Spinal cord (tissue), 9 donors: ENCODE measurements at regions not wholly inside any gene's neighbourhood (a gene's known extent, or its start where the extent isn't known, plus 50 kb on each side); places are given as distances from the start of the nearest gene placed in this dataset.

ENCODE experiments used
- DNase-seq, 6 donors: peaks; one replicate each; pipeline versions ENCODE4 v3.0.0 to v3.0.0-alpha.2; 2013 to 2015; ENCODE audit warnings: low spot score in 6 of 6, low read depth in 4 of 6
- H3K27ac ChIP-seq: one replicate; pipeline ENCODE4 v1.5.1; 2013; ENCODE audit warnings: low read depth, low read length, control low read depth
- H3K27me3 ChIP-seq: one replicate; pipeline ENCODE4 v1.6.1; 2013; ENCODE audit warnings: low read length; ENCODE audit not compliant: control insufficient read depth, insufficient read depth
- H3K36me3 ChIP-seq: one replicate; pipeline ENCODE4 v1.6.1; 2013; ENCODE audit warnings: low read length; ENCODE audit not compliant: control insufficient read depth, insufficient read depth
- H3K4me1 ChIP-seq: one replicate; pipeline ENCODE4 v1.6.1; 2013; ENCODE audit warnings: low read length; ENCODE audit not compliant: control insufficient read depth, insufficient read depth
- H3K4me3 ChIP-seq: one replicate; pipeline ENCODE4 v1.5.1; 2013; ENCODE audit warnings: low read depth, low read length, control low read depth
- H3K9me3 ChIP-seq: one replicate; pipeline ENCODE4 v1.6.1; 2013; ENCODE audit warnings: low read length; ENCODE audit not compliant: control insufficient read depth, insufficient read depth
- WGBS: methylation state at CpG from one replicate; pipeline ENCODE4 v1.1.5; 2013; ENCODE audit warnings: missing lambda C conversion rate; ENCODE audit not compliant: insufficient coverage; 5-methylcytosine and 5-hydroxymethylcytosine counted together
- donor health status: healthy.

- Histone ChIP-seq H3K27ac (no peak overlapping the region), H3K36me3 (no peaks in the 10 kb centered on the region), H3K9me3 (no peaks in the 10 kb centered on the region), H3K4me3 (no peak overlapping the region), H3K4me1 (no peaks in the 10 kb centered on the region), H3K27me3 (no peaks in the 10 kb centered on the region)
- 60% methylated on average over 1 of the region's 1 CpG for WGBS
- DNase-seq, result no peak
These were observed 1237.5 kb downstream of the MRPL39 start for GRCh38 chr21:24369746-24370145.

GRCh38 chr21:24369278-24369677, 1238.0 kb downstream of the MRPL39 start:
- no CpG with 5 or more reads among the region's 2 CpGs for WGBS
- Histone ChIP-seq H3K36me3 (no peaks in the 10 kb centered on the region), H3K4me1 (no peaks in the 10 kb centered on the region), H3K9me3 (no peaks in the 10 kb centered on the region), H3K4me3 (no peak overlapping the region), H3K27ac (no peak overlapping the region), H3K27me3 (no peaks in the 10 kb centered on the region)
- DNase-seq, result no peak

DNA sequence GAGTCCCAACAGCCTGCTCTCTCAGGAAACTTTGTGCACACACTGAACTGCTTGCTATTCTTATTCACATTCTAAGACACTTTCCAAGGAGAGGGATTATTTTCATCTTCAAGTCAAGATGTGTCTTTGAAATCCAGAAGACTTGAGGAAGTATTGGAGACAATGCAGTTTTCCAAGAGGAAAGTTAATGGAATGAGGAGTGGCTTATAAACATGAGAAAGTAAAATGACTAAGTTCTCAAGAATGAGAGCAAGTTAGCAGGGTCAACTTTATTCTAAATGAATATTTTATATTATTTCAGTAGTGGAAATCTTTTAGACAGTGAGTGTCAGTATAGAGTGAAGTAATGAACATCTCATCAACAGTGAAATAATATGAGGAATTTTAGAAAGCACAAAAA, 1239.3 kb downstream of the MRPL39 start:
- H3K27ac ChIP-seq, result no peak overlapping the region
- H3K9me3 ChIP-seq, result no peaks in the 10 kb centered on the region
- H3K4me1 ChIP-seq, result no peaks in the 10 kb centered on the region
- H3K4me3 ChIP-seq, result no peak overlapping the region
- H3K36me3 ChIP-seq, result no peaks in the 10 kb centered on the region
- no peaks in the 10 kb centered on the region for H3K27me3 ChIP-seq
- DNase-seq, result no peak

DNA sequence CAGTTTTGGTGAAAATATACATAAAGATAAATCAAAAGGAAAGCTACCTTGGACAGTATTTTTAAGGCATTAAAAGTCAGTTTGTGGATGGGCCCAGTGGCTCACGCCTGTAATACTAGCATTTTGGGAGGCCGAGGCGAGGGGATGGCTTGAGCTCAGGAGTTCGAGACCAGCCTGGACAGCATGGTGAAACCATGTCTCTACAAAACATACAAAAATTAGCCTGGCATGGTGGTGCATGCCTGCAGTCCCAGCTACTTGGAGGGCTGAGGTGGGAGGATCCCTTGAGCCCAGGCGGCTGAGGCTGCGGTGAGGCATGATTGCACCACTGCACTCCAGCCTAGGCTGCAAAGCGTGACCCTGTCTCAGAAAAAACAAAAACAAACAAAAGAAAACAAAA, 1253.8 kb downstream of the MRPL39 start:
- Histone ChIP-seq H3K4me1 (no peaks in the 10 kb centered on the region), H3K9me3 (no peaks in the 10 kb centered on the region), H3K36me3 (no peaks in the 10 kb centered on the region), H3K27me3 (no peaks in the 10 kb centered on the region), H3K4me3 (no peak overlapping the region), H3K27ac (no peak overlapping the region)
- 100% methylated on average over 2 of the region's 7 CpGs for WGBS
- no peak for DNase-seq

- Histone ChIP-seq H3K27me3 (no peaks in the 10 kb centered on the region), H3K36me3 (no peaks in the 10 kb centered on the region), H3K4me1 (no peaks in the 10 kb centered on the region), H3K9me3 (no peaks in the 10 kb centered on the region), H3K27ac (no peak overlapping the region), H3K4me3 (no peak overlapping the region)
- DNase-seq, result no peak
- 71% methylated on average over 1 of the region's 2 CpGs for WGBS
These were observed 1267.9 kb downstream of the MRPL39 start for GRCh38 chr21:24339406-24339805.

- WGBS, result no CpG with 5 or more reads among the region's 6 CpGs
- H3K27me3 ChIP-seq, result no peaks in the 10 kb centered on the region
- H3K27ac ChIP-seq, result no peak overlapping the region
- H3K4me3 ChIP-seq, result no peak overlapping the region
- DNase-seq, result no peak
- H3K9me3 ChIP-seq, result no peaks in the 10 kb centered on the region
- no peaks in the 10 kb centered on the region for H3K36me3 ChIP-seq
- H3K4me1 ChIP-seq, result no peaks in the 10 kb centered on the region
These were observed 1270.8 kb downstream of the MRPL39 start for GRCh38 chr21:24336491-24336890.

DNA sequence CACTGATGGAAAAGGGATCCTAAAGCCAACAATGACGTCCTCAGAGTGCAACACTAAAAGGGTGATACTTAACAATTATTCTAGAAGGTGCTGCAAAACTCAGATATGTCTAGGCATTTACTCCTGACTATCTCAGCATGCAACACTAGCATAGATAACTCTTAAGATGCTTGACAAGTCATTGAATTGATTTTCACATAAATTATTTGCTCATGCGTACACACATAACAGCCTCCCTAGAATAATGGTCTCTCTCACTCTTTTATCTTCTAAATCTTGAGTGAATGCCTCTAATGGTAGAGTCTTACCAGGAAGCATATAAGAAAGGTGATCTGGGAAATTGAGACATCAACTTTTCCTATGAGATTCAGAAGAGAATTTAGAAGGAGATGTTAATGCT, 1283.7 kb downstream of the MRPL39 start:
- no peak for DNase-seq
- H3K27me3 ChIP-seq, result no peaks in the 10 kb centered on the region
- H3K9me3 ChIP-seq, result no peaks in the 10 kb centered on the region
- no peak overlapping the region for H3K27ac ChIP-seq
- no peaks in the 10 kb centered on the region for H3K4me1 ChIP-seq
- no peaks in the 10 kb centered on the region for H3K36me3 ChIP-seq
- no CpG with 5 or more reads among the region's 2 CpGs for WGBS
- H3K4me3 ChIP-seq, result no peak overlapping the region

DNA sequence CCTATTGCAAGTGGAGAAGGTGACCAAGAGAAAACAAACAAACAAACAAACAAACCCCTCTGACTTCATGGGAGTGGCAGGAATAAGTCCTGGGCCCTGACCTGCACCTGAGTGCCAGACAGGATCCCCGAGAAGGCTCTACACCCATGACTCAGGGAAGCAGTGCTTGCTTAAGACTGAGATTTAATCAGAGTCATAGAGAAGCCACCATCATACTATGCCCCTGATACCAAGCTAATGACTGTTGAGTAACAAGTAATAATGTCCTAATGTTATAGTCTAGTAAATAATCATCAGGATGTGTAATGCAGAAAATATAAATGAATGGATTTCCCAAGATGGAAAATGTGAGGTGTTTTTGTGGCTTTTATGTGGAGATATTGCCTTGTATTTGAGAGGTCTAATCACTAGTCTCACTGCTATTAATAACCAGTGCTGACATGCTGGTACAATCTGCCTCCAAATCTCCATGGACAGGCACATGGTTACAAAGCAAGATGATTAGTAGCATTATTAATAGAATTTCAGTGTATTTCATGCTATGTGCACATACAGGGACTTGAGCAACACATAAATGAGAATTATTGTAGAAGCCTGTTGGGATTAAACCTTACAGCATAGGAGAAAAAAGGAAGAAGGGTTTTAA, 1290.9 kb downstream of the MRPL39 start:
- H3K27ac ChIP-seq, result no peak overlapping the region
- WGBS, result no CpG with 5 or more reads among the region's 1 CpG
- no peaks in the 10 kb centered on the region for H3K9me3 ChIP-seq
- H3K4me3 ChIP-seq, result no peak overlapping the region
- H3K27me3 ChIP-seq, result no peaks in the 10 kb centered on the region
- no peaks in the 10 kb centered on the region for H3K4me1 ChIP-seq
- DNase-seq, result peak in 1 of 6 donors; percentile 75
- H3K36me3 ChIP-seq, result no peaks in the 10 kb centered on the region

DNA sequence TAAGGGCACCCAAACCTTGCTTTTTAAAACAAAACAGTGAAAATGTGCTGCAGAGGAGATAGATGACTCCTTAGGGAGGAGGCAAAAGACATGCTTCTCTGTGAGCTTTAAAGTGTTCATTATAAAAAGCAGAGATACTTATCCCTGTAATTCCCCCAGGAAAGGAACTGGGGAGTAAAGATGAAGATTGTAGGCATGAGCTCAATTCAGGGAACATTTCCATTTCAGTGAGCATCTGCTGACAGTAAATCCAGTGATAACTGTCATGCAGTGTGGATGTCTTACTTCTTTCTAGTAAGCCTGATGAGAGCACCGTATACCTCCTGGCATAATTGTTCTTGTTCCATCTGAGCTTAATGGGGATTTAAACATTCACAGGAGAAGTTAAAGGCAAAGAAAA, 1296.5 kb downstream of the MRPL39 start:
- no peak overlapping the region for H3K27ac ChIP-seq

GRCh38 chr21:24308183-24308582, 1299.1 kb downstream of the MRPL39 start:
- Histone ChIP-seq H3K9me3 (no peaks in the 10 kb centered on the region), H3K27ac (no peak overlapping the region), H3K36me3 (no peaks in the 10 kb centered on the region), H3K4me3 (no peak overlapping the region), H3K4me1 (no peaks in the 10 kb centered on the region), H3K27me3 (no peaks in the 10 kb centered on the region)
- DNase-seq, result no peak

More for the DNA sequence above, 1296.5 kb downstream of the MRPL39 start:
- H3K4me1 ChIP-seq, result no peaks in the 10 kb centered on the region
- DNase-seq, result peak in 1 of 6 donors; percentile 81
- H3K9me3 ChIP-seq, result no peaks in the 10 kb centered on the region
- no peaks in the 10 kb centered on the region for H3K27me3 ChIP-seq
- H3K36me3 ChIP-seq, result no peaks in the 10 kb centered on the region
- WGBS, result 33% methylated on average over 1 of the region's 1 CpG
- H3K4me3 ChIP-seq, result no peak overlapping the region
